ENCODE measurements at regions not wholly inside any gene's neighbourhood (a gene's known extent, or its start where the extent isn't known, plus 50 kb on each side); places are given as distances from the start of the nearest gene placed in this dataset.

- no TSS peak for BruUV-seq (replicated peaks)
- in situ Hi-C loops (cut with HindIII; ENCODE audit: low pct_unique_long_range_greater_than_20kb, low sequenced_read_pairs), result no loop called here
- CTCF ChIA-PET, result no interaction called here
These were observed 265.8 kb downstream of the RPLP1 start for GRCh38 chr15:69718436-69718835.

GRCh38 chr15:69718916-69719315 lies 266.3 kb downstream of the RPLP1 start:
- CTCF ChIA-PET, result no interaction called here
- no TSS peak for BruUV-seq (replicated peaks)
- no peak for DNase-seq (ENCODE audit: low read depth, low spot score)
- no peaks in the 10 kb centered on the region for H3K9me3 ChIP-seq (ENCODE audit: control insufficient read depth, insufficient read depth, low read depth, low read length)
- H3K4me3 ChIP-seq (ENCODE audit: low read depth in 2 of 2, low read length in 2 of 2), result no peak overlapping the region
- POLR2A ChIA-PET, result no interaction called here
- intact Hi-C loops (cut with micrococcal nuclease; ENCODE audit: unreplicated experiment) (no loop called here), in situ Hi-C loops (cut with HindIII; ENCODE audit: low pct_unique_long_range_greater_than_20kb, low sequenced_read_pairs) (no loop called here)
- H3K36me3 ChIP-seq (ENCODE audit: control insufficient read depth, insufficient read depth, low read length), result no peaks in the 10 kb centered on the region
- no peak for ATAC-seq
- H3K27me3 ChIP-seq (ENCODE audit: control insufficient read depth, insufficient read depth, low read length), result no peaks in the 10 kb centered on the region
- no peaks in the 10 kb centered on the region for H3K4me1 ChIP-seq (ENCODE audit: control insufficient read depth, insufficient read depth, low read length)
- H3K27ac ChIP-seq (ENCODE audit: low read length), result no peak overlapping the region
- TF ChIP-seq REST (IDR thresholded peaks at IDR 0.05; ENCODE audit: insufficient read depth in 1 of 2, low read depth in 2 of 2, low read length in 1 of 2) (no peak), SIN3A (IDR thresholded peaks at IDR 0.05; ENCODE audit: borderline replicate concordance, insufficient read depth, low read depth, low read length) (no peak), CTCF (IDR thresholded peaks at IDR 0.05) (no peak), POLR2AphosphoS5 (IDR thresholded peaks at IDR 0.05; ENCODE audit: low read depth, low read length) (no peak), TCF7L2 (IDR thresholded peaks at IDR 0.05; ENCODE audit: low read depth, low read length) (no peak)

More at GRCh38 chr15:69718436-69718835, 265.8 kb downstream of the RPLP1 start:
- no peaks in the 10 kb centered on the region for H3K9me3 ChIP-seq (ENCODE audit: control insufficient read depth, insufficient read depth, low read depth, low read length)
- intact Hi-C loops (cut with micrococcal nuclease; ENCODE audit: unreplicated experiment), result no loop called here
- H3K4me1 ChIP-seq (ENCODE audit: control insufficient read depth, insufficient read depth, low read length), result no peaks in the 10 kb centered on the region
- POLR2A ChIA-PET, result no interaction called here
- TF ChIP-seq CTCF (IDR thresholded peaks at IDR 0.05), result no peak
- TF ChIP-seq TCF7L2 (IDR thresholded peaks at IDR 0.05; ENCODE audit: low read depth, low read length), result no peak
- TF ChIP-seq SIN3A (IDR thresholded peaks at IDR 0.05; ENCODE audit: borderline replicate concordance, insufficient read depth, low read depth, low read length), result no peak
- TF ChIP-seq POLR2AphosphoS5 (IDR thresholded peaks at IDR 0.05; ENCODE audit: low read depth, low read length), result no peak
- TF ChIP-seq REST (IDR thresholded peaks at IDR 0.05; ENCODE audit: insufficient read depth in 1 of 2, low read depth in 2 of 2, low read length in 1 of 2), result no peak
- no peaks in the 10 kb centered on the region for H3K36me3 ChIP-seq (ENCODE audit: control insufficient read depth, insufficient read depth, low read length)
- no peak overlapping the region for H3K27ac ChIP-seq (ENCODE audit: low read length)
- no peak for DNase-seq (ENCODE audit: low read depth, low spot score)
- no peaks in the 10 kb centered on the region for H3K27me3 ChIP-seq (ENCODE audit: control insufficient read depth, insufficient read depth, low read length)
- no peak overlapping the region for H3K4me3 ChIP-seq (ENCODE audit: low read depth in 2 of 2, low read length in 2 of 2)
- ATAC-seq, result no peak
